HG03439 (cell line): ENCODE measurements at regions not wholly inside any gene's neighbourhood (a gene's known extent, or its start where the extent isn't known, plus 50 kb on each side); places are given as distances from the start of the nearest gene placed in this dataset.
"Not testable (repeated sequence)": the region's sequence is repeated elsewhere in the genome, so short reads cannot be mapped to it uniquely, and the experiment has no call there.

Experiments used
- ATAC-seq: cut with Tn5 transposase; IDR thresholded peaks from one replicate; pipeline ENCODE4 v1.9.1; 2021; ENCODE audit warnings: mild to moderate bottlenecking, moderate library complexity; ENCODE audit not compliant: unreplicated experiment

DNA sequence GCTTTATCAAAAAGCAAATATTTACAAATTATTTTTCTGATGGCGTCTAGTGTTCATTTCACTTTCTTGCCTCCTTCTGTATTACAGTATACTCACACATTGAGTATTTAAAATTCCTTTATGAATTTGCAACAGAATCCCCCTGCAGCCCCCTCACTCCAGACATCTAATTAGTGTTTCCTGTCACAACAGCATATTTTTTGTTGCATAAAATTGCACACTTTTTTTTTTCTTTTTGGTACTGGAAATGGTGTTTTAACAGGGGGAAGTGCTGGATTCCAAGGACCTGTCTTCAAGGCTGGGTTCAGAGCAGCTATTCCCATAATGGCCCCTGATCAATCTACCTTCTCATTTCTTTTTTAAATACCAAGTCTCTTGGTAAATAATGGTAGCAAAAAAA lies 184.3 kb upstream of the HMCN1 start:
- no peak for ATAC-seq

DNA sequence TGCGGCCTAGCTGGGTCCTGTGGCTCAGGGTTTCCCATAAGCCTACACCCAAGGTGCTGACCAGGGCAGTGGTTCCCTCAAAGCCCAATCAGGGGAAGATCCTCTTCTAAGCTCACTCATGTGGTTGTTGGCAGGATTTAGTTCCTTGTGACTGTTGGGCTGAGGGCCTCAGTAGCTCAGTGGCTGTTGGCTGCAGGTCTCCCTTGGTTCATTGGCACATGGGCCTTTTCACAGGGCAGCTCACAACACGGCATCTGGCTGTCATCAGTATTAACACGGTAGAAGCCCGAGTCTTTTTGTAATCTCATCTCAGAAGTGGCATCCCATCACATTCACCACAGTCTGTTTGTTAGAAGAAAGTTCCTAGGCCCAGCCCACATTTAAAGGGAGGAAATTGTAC lies 188.2 kb upstream of the HMCN1 start:
- ATAC-seq: no peak

DNA sequence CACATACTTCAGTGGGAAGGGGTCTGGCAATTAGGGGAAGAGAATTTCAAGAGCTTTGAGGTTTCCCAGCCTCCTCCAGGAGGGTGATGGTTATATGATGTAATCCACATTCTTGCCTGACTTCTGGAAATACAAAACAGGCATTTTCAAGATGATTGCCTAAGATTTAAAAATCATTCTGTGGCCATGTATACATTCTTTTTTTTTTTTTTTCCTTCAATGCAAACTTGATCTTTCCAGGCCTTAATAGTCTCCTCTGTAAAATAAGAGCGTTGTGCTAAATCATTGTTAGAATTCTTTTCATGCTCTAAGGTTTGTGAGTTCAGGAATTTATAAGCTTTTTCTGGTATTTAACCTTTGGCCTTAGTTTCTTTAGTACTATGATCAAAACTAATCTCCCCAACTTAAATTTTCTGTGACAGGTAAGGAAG lies 192.3 kb upstream of the HMCN1 start:
- no peak for ATAC-seq

DNA sequence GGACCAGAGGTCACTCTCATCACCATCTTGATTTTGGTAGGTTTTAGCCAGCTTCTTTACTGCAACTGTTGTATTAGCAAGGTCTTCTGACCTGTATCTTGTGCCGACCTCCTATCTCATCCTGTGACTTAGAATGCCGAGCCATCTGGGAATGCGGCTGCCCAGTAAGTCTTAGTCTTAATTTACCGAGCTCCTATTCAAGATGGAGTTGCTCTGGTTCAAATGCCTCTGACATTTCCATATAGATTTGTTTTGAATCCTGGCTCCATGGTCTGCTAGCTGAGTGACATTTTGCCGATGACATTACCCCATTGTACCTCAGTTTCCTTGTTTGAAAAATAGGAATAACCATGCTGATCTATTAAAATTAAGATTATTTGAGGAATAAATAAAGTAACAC lies 193.9 kb upstream of the HMCN1 start:
- ATAC-seq: no peak

DNA sequence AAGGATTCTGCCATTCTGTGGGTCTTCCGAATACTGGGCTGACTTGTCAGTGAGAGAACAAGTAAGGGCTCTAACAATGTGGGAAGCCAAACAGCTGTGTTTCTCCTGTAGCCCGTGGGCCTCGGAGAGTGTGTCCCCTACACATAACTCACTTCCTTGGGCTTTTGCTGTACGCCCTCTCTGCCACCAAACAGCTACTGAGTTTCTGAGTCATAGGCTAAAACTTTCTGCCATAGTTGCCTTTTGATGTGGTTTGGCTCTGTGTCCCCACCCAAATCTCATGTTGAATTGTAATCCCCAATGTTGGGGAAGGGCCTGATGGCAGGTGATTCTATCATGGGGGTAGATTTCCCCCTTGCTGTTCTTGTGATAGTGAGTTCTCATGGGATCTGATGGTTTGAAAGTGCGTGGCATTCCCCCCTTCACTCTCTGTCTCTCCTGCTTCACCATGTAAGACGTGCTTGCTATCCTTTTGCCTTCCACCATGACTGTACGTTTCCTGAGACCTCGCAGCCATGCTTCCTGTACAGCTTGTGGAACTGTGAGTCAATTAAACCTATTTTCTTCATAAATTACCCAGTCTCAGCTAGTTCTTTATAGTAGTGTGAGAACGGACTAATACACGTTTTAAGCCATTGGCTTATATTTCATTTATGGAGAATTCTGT lies 194.8 kb upstream of the HMCN1 start:
- no peak for ATAC-seq

DNA sequence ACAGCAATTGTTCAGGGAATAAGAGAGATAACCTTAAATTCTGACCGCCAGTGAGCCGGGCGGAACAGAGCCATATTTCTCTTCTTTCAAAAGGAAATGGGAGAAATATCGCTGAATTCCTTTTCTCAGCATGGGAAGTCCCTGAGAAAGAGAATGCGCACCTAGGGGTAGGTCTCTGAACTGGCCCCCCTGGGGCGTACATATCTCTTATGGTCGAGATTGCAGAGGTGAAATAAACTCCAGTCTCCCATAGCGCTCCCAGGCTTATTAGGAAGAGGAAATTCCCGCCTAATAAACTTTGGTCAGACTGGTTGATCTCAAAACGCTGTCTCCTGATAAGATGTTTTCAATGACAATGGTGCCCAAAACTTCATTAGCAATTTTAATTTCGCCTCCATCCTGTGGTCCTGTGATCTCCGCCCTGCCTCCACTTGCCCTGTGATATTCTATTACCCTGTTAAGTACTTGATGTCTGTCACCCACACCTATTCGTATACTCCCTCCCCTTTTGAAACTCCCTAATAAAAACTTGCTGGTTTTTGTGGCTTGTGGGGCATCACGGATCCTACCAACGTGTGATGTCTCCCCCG lies 195.8 kb upstream of the HMCN1 start:
- not testable (repeated sequence) for ATAC-seq

DNA sequence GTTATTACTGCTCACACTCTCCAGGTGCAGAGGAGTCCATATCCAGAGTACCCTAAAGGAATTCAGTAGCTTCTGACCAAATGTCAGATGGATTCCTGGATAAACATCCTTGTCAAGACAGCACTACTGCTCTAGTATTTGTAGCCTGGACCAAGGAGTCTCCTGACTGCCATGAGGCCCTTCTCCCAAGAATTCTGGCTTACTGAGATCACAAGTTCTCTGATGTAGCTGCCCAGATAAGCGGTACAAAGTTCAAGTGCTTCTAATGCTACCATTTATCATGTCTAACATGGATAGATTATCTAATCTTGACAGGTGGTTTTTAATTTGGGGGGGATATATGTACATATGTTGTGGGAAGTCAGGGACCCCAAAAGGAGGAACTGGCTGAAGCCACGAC lies 196.6 kb upstream of the HMCN1 start:
- no peak for ATAC-seq

DNA sequence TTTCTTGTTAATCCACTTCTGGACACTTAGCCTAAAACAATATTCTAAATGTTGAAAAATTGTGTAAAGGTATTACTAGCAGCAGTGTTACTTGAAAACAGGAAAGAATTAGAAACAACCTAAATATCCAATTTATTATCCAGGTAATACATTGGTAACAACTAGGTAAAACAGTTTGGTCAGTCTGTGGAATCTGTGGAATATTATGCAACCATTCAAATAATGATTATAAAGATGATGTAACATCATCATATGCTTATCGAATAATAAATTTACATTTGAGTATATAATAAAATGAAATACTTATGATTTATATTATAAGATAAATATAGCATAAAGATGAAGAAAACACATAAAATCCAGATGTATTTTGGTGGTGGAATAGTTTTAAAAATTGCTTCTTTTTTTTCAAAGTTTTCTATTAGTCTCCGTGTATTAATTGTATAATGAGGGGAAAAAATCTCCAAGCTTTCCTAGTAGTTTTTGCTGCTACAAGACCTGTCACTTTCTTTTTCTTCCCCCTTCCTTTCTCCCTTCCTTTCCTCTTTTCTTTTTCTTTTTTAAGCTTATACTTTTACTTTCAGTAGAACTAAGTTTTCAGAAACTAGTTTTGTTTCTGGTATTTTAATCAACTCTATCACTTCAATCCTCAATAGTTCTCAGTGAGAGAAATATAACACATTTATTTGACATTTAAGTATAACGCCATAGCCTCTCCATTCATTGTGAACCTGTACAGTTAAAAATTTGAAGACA lies 197.8 kb upstream of the HMCN1 start:
- no peak for ATAC-seq

DNA sequence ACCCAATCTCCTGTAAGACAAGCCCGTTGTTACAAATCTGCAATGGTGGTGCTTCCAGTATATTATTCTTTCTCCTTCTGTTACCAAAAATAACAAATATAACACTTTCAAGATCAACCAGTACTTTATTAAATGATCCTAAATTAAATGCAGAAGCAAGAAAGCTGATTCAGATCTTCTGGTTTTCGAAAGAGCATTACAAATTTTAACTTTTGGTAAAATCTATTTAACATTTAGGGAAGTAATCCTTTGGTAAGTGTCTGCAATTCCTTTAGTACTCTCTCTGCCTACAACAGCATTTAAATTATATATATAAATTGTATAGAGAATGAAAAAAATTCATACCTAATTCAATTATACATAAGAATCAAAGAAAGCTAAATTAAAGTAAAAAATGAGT lies 198.6 kb upstream of the HMCN1 start:
- ATAC-seq: no peak

DNA sequence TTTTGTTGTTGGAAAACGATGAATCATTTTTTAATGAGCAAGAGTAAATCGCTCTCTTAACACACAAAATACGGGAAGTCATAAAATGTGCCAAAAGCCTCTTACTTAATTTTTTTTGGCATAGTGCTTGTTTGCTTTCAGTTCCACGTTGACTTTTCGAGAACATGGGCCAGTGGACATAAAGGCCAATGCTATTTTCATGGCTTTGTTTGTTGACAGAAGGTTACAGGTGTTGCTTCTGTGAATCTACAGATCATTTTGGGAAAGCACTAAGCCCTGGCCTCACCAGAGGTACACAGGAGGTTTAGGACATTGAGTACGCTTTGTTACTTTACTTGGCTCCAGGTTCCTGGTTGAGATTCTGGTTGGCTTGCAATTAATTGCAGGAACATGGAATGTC lies 199.4 kb upstream of the HMCN1 start:
- ATAC-seq: no peak

DNA sequence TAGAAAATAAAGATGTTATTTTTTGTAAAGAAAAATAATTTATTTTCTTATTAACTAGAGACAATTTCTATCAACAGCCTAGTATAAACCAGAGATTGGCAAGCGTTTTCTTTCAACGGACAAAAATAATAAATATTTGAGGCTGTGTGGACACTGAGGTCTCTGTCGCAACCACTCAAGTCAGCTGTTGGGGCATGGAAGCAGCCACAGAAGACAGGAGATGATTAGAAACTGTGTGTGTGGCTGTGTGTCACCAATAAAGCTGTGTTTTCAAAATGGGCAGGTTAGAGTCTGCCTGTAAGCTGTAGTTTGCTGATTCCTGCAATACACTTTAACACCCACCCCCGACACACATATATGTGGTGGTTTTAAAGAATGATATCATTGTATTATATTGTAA lies 200.6 kb upstream of the HMCN1 start:
- ATAC-seq: no peak

DNA sequence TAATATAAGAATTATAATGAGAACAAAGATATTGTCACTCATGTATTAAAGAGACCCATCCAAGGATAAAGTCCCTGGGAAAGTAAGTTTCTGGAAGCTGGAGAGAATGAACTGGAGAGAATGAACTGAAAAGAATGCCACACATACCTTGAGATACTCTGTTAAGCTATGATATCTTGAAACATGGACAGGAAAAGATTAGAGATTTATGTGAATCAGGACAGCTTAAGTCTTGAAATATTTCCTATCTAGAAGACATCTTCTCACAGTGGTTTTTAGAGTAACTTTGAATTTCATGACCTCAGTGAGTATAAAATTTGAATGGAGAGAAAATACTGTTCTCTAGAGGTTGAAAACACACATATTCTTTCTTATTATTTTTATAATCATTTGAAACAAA lies 201.3 kb upstream of the HMCN1 start:
- ATAC-seq: no peak

DNA sequence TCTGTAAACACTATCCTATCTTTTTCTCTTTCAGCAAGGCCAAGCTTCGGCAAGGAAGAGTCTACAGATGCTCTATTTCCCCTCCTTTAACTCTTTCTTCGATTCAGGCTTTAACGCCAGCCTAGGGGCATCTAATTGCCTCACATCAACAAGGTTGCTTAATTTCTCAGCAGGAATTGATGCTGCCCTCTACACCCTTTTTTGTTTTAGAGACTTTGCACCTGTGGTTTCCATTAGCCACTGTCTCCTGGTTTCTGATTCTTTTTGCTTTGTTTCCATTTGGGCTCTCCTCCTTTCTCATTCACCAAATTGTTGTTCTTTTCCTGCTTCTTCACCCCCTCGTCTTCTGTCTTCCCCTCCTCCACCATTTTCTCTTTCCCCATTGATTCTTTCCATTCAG lies 202.4 kb upstream of the HMCN1 start:
- no peak for ATAC-seq

DNA sequence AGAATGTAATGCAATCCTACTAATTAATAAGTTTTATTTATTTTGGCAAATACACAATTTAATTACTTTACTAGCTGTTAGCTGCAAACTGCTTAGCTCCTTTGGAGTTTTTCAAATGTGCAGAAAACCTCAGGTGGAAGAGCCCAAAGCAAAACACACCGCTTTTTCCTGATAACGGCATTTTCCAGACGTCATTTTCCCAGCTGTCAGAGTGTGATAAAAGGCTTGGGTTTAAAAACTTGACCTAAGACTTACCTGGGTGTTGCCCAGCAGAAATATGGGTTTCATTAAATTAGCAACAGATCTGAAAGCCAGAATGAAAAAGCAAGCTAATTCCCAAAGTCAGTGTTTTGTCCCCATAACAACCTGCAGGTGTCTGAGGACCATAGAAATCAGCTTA lies 204.0 kb upstream of the HMCN1 start:
- ATAC-seq: no peak

DNA sequence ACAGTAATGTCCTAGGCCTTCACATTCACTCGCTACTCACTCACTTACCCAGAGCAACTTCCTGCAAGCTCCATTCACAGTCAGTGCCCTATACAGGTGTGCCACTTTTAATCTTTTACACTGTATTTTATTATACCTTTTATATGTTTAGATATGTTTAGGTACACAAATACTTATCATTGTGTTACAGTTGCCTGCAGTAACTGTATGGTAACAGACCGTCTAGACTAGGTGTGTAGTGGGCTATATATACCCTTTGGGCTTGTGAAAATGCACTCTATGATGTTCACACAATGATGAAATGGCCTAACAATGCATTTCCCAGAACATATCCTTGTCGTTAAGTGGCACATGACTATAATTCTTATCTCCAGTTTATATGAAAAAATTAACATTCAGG lies 204.5 kb upstream of the HMCN1 start:
- no peak for ATAC-seq

DNA sequence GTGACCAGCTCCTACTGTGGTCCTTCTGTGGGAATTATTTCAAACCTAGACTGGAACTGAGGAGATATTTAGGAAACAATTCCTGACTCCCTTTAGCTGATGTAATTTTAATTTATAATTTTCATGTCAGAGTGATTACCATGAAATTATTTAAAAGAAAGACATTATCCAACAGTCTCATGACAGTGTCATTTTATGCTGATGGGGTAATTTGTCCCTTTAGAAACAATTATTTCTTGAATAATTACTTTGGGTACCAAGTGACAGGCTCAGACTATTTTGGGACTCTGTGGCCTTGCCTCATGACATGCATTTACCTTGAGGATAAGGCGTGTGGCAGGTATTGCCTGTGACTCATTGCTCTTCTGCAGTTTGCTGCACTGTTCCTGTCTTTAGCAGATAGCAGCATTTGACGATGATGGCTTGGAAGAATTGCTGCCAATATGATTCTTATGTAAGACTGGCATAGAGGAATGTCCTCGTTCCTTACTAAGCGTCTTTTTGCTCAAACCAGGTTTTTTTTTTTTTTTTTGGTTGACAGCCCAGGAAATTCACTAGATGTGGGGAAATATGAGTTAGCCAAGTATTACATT lies 206.0 kb upstream of the HMCN1 start:
- ATAC-seq: no peak

DNA sequence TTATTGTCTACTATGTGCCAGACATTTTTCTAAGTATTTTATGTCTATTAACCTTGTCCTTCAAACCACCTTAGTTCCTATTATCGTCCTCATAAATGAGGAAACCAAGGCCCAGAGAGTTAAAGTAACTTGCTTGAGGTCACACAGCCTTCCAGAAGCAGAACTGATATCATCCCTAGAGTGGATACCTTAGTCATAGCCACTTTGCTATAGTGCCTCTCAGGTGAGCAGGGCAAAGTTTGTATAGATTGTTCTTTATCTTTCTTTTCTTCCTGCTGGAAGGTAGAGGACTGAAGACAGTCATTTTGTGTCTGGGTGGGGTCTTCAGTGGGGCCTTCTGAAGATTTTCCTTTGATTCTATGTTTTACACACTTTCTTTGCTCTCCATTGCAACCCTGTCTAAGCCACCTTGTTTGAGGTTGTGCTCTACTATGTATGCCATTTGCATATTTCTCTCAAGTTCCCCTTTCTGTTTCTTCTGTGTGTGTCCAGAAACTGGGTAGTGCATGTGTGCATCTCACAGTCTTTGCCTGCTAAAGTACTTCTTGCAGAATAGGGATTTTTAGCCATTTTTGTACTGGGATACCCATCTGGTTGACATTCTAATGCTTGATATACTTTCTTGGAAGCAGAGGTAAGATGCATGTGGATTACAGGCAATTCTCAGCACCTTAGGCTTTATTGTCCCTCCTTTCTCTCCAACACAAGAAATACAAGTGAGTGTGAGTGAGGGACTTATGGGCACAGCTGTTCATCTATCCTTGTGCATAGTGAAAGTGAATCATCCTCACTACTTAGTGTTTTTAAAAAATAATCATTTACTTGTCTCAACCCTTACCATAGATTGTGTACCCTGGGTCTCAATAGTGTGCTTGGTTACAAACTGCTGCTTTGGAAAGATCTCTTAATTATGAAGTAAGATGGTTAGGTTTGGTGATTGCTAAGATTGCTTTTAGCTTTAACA lies 207.6 kb upstream of the HMCN1 start:
- ATAC-seq: peak; percentile 97

DNA sequence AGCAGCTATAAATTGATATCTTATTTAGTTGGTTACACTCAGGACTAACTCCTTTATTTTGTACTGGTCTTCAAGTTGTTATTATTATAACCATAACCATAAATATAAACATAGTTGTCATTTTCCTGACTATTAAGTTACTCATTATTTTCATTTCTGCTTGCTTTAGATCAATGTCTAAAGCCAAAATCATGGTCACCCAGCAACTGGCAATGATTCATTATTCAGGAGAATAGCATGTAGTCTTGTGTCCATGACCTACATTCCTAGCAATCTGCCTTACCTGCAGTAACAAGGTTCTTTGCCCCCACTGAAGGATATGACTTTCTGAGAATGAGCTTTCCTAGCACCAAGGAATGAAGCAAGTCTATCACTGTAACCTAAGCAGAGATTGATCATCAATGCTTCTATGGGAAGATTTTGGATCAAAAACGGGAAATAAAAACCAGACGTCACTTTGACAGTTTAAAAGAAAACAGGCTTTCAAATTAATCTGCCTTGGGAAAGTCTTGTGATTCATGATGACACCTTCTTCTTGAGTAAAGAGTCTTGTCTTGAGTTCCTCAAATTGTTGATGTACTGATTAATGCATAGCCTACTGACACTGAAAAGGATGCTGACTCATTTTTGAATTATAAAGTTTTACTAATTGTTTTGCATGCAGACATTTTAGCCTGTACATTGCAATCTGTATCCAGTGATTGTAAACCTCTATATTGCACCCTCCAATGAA lies 203.3 kb upstream of the IVNS1ABP start:
- no peak for ATAC-seq

DNA sequence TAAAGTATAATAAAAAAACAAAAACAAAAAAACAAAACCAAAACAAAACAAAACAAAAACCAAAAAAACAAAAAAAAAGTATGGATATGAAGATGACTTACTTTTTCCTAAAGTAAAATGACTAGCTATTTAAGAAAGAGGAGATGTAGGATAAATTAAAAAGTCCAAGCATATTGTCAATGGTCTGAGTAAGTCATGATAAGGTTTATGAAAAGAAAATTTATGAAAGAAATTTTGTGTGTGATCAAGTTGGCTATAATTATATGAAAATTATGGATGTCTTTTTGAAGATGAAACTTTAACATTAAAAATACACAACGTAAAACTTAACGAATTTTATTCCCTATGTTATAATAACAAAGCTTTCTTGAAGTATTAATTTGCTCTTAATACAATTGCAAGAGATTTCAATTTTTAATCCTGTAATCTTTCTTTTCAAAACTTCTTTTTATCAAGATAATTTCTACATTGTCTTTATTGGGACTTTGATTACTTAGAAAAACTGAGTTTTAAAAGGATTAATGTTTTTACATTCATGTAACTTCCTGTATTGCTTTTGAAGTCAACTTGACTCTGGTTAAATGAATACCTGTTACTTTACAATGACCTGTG lies 200.9 kb upstream of the IVNS1ABP start:
- ATAC-seq: no peak

DNA sequence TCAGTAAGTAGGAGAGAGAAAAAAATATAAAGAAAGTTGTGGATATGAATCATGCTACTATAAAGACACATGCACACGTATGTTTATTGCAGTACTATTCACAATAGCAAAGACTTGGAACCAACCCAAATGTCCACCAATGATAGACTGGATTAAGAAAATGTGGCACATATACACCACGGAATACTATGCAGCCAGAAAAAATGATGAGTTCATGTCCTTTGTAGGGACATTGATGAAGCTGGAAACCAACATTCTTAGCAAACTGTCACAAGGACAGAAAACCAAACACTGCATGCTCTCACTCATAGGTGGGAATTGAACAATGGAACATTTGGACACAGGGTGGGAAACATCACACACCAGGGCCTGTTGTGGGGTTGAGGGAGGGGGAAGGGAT lies 200.3 kb upstream of the IVNS1ABP start:
- ATAC-seq: not testable (repeated sequence)
